ENCODE measurements at regions not wholly inside any gene's neighbourhood (a gene's known extent, or its start where the extent isn't known, plus 50 kb on each side); places are given as distances from the start of the nearest gene placed in this dataset.

DNA sequence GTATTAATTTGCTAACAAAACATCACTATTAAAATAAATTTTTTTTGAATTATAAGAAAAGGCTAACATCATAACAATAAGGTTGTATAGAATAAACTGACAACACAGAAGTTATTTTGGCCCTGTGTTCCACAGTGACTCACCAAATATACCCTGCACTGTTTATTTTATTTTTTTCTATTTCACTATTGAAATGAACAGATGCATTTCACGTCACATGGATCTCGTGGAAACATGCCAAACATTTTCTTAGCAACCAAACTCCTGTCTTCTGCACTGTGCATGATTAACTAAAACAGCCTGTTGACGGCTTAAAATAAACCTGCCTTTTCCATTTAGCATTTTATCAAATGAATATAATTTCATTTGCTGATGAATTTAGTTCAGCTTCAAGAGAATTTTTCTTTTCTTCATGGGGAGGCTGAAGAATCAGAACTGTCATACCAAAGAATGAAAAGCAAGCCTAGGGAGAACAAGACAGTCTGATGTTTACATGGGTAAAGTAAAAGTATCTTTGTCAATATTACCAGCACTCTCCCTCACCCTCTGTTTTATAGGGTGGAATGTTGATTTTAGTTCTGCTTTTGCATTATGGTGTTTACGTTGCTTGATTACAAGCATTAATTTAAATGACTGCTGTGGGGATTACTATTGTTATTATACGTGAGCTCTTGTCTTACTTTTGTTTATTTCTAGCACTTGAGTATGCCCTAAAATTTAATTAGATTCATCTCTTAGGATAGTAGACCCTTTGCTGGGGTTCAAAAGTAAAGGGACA lies 115.3 kb downstream of the LCA5 start (continued):
- TF ChIP-seq TEAD4 (IDR thresholded peaks at IDR 0.05; ENCODE audit: borderline replicate concordance, insufficient read depth) (no peak), RCOR1 (IDR thresholded peaks at IDR 0.05; ENCODE audit: low read length) (peak; percentile 48; the same call in 1 of the 2 replicates), MXI1 (IDR thresholded peaks at IDR 0.05; ENCODE audit: low read depth, low read length) (peak; percentile 71; the same call in 1 of the 2 replicates)
- TF ChIP-seq, protein P1, sequence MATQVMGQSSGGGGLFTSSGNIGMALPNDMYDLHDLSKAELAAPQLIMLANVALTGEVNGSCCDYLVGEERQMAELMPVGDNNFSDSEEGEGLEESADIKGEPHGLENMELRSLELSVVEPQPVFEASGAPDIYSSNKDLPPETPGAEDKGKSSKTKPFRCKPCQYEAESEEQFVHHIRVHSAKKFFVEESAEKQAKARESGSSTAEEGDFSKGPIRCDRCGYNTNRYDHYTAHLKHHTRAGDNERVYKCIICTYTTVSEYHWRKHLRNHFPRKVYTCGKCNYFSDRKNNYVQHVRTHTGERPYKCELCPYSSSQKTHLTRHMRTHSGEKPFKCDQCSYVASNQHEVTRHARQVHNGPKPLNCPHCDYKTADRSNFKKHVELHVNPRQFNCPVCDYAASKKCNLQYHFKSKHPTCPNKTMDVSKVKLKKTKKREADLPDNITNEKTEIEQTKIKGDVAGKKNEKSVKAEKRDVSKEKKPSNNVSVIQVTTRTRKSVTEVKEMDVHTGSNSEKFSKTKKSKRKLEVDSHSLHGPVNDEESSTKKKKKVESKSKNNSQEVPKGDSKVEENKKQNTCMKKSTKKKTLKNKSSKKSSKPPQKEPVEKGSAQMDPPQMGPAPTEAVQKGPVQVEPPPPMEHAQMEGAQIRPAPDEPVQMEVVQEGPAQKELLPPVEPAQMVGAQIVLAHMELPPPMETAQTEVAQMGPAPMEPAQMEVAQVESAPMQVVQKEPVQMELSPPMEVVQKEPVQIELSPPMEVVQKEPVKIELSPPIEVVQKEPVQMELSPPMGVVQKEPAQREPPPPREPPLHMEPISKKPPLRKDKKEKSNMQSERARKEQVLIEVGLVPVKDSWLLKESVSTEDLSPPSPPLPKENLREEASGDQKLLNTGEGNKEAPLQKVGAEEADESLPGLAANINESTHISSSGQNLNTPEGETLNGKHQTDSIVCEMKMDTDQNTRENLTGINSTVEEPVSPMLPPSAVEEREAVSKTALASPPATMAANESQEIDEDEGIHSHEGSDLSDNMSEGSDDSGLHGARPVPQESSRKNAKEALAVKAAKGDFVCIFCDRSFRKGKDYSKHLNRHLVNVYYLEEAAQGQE (IDR thresholded peaks at IDR 0.05; ENCODE audit: low read depth, low read length) = no peak

DNA sequence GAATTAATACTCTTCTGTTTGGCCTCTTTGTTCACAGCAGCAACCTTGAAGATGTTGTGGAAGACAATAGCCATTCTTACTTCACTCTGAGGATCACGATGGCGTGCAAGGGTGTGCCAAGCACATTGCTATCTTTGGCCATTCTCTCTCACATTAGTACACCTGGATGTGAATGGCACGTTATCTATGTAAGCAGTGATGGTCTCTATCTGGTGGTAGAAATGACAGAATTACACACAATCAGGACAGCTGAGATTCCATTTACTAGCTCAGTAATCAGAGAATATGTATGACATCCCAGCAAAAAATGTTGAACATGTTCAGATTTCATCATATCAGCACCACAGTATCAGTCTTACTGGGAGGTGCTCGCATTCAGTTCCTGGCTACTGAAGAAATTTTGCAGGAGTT lies 116.2 kb downstream of the LCA5 start:
- no peak overlapping the region for H3K27ac ChIP-seq (ENCODE audit: low read depth in 2 of 2, low read length in 1 of 2)
- no peaks in the 10 kb centered on the region for H3K9me2 ChIP-seq
- ChIA-PET CTCF (no interaction called here), POLR2A (no interaction called here)
- no peaks in the 10 kb centered on the region for H3K9me3 ChIP-seq
- no peak overlapping the region for H2AFZ ChIP-seq (ENCODE audit: low read depth)
- H3F3A ChIP-seq (replicated peaks; ENCODE audit: insufficient read depth) = no peaks in the 10 kb centered on the region
- H3K27me3 ChIP-seq (ENCODE audit: insufficient read depth) = no peaks in the 10 kb centered on the region
- WGBS (ENCODE audit: low lambda C conversion rate) = 87% methylated on average over 4 of the region's 4 CpGs
- no peak for DNase-seq
- H3K9ac ChIP-seq = no peak overlapping the region
- TF ChIP-seq RFX5 (IDR thresholded peaks at IDR 0.05; ENCODE audit: low read length) (no peak), JUND (IDR thresholded peaks at IDR 0.05) (no peak), TCF12 (IDR thresholded peaks at IDR 0.05) (no peak), GATA2 (CRISPR knock-in tag; IDR thresholded peaks at IDR 0.05) (no peak), FOSL2 (IDR thresholded peaks at IDR 0.05; ENCODE audit: borderline replicate concordance, low read depth) (no peak), MXI1 (IDR thresholded peaks at IDR 0.05; ENCODE audit: low read depth, low read length) (no peak), GABPA (IDR thresholded peaks at IDR 0.05; ENCODE audit: low read depth) (no peak), SIN3A (IDR thresholded peaks at IDR 0.05; ENCODE audit: borderline replicate concordance, low read depth, low read length) (no peak), TEAD4 (IDR thresholded peaks at IDR 0.05; ENCODE audit: borderline replicate concordance, insufficient read depth) (no peak), RCOR1 (IDR thresholded peaks at IDR 0.05; ENCODE audit: low read length) (no peak), FOXJ3 (CRISPR knock-in tag; IDR thresholded peaks at IDR 0.05) (no peak), YY1 (IDR thresholded peaks at IDR 0.05; ENCODE audit: low read depth) (no peak), RAD21 (IDR thresholded peaks at IDR 0.05; ENCODE audit: low read length) (no peak)
- TF ChIP-seq, protein P2, sequence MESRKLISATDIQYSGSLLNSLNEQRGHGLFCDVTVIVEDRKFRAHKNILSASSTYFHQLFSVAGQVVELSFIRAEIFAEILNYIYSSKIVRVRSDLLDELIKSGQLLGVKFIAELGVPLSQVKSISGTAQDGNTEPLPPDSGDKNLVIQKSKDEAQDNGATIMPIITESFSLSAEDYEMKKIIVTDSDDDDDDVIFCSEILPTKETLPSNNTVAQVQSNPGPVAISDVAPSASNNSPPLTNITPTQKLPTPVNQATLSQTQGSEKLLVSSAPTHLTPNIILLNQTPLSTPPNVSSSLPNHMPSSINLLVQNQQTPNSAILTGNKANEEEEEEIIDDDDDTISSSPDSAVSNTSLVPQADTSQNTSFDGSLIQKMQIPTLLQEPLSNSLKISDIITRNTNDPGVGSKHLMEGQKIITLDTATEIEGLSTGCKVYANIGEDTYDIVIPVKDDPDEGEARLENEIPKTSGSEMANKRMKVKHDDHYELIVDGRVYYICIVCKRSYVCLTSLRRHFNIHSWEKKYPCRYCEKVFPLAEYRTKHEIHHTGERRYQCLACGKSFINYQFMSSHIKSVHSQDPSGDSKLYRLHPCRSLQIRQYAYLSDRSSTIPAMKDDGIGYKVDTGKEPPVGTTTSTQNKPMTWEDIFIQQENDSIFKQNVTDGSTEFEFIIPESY (IDR thresholded peaks at IDR 0.05; ENCODE audit: borderline replicate concordance, low read depth) = no peak
- TF ChIP-seq, protein P3, sequence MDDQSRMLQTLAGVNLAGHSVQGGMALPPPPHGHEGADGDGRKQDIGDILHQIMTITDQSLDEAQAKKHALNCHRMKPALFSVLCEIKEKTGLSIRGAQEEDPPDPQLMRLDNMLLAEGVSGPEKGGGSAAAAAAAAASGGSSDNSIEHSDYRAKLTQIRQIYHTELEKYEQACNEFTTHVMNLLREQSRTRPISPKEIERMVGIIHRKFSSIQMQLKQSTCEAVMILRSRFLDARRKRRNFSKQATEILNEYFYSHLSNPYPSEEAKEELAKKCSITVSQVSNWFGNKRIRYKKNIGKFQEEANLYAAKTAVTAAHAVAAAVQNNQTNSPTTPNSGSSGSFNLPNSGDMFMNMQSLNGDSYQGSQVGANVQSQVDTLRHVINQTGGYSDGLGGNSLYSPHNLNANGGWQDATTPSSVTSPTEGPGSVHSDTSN (IDR thresholded peaks at IDR 0.05) = no peak
- H4K20me1 ChIP-seq (ENCODE audit: insufficient read depth) = no peaks in the 10 kb centered on the region
- H3K79me2 ChIP-seq (ENCODE audit: insufficient read depth) = no peaks in the 10 kb centered on the region
- no peak overlapping the region for H3K4me2 ChIP-seq
- no peak overlapping the region for H3K4me3 ChIP-seq (ENCODE audit: low read depth in 2 of 2, low read length in 1 of 2)
- H3K4me1 ChIP-seq (ENCODE audit: control insufficient read depth in 1 of 2, insufficient read depth in 2 of 2, low read depth in 1 of 2, low read length in 1 of 2) = peaks cover 0 to 14% of the 10 kb centered on the region in 2 experiments; a peak in 2 of 4 replicates
- H3K36me3 ChIP-seq (replicated peaks in 1 of 2; ENCODE audit: control insufficient read depth in 1 of 2, insufficient read depth in 2 of 2, low read length in 1 of 2) = no peaks in the 10 kb centered on the region

Data from SK-N-SH (cell line).